ENCODE measurements at regions not wholly inside any gene's neighbourhood (a gene's known extent, or its start where the extent isn't known, plus 50 kb on each side); places are given as distances from the start of the nearest gene placed in this dataset.
A peak's percentile ranks its signal among the peaks of the same experiment; 100 is the strongest.

DNA sequence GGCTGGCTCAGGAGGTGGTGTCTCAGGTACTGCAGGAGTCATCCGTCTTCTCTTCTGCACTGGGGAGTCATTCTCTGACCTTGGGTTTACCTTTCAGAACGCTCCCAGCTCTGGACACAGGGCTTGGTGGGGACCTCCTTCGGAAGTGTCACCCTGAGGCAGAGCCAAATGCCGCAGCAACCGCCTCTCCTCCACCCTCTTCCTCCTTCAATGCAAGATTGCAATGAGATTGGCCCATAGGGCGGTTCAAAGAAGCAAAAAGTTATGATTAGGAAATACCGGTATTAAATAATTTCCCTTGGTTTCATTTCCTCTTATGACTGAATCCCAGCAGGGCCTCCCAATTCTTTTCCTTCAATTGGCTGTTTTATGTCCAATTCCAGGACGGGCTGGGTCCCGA lies 178.8 kb downstream of the ACKR3 start:
- no peak for DNase-seq

- no peak for DNase-seq
Observed at GRCh38 chr2:236748801-236749200, 179.2 kb downstream of the ACKR3 start.

GRCh38 chr2:236749346-236749745 lies 179.7 kb downstream of the ACKR3 start:
- no peak for DNase-seq

DNA sequence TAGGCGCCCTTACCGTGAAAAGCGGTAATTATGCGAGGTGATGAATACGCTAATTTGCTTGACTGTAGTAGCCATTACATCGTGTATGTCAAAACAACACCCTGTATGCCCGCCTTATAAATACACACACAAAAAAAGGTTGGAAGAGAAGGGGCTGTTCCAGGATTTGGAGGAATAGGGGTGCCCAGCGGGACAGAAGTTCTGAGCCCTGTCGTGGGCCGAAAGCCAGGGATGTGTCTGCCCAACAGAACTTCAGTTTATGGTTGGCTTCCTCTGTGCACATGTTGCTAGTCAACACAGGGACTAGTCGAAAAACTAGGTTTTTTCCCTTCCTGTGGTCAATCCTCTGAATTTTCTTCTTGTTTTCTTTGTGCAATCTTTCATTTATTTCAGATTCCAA lies 182.5 kb downstream of the ACKR3 start:
- DNase-seq = no peak

DNA sequence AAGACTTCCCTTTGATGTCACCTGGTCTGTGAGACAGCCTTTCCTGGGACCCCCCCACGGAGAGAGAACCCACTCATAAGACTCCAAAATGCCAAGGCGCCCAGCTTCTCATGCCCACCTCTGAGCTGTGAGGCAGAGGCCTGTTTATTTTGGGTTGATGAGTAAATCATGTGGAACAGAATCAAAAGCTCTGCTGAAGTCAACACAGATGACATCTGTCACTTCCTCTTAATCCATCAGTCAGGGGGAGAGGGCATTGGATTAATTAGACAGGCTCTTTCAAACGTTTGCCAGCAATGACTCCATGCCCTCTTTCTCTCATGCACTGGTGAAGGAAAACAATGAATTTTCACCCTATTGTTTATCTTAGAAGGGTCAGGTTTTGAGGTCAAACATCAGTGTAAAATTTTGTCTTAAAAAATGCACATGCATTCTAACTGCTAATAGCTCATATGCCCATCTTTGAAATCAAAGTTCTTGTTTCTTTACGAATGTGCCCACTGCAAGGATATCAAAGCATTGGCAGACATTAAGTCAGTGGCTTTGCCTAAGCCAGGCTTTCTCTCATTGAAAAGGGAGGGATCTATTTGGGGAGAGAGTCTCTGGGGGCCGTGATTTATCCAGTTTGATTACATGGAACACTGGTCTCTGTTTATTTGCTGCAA lies 184.1 kb downstream of the ACKR3 start:
- DNase-seq = peak; percentile 86

DNA sequence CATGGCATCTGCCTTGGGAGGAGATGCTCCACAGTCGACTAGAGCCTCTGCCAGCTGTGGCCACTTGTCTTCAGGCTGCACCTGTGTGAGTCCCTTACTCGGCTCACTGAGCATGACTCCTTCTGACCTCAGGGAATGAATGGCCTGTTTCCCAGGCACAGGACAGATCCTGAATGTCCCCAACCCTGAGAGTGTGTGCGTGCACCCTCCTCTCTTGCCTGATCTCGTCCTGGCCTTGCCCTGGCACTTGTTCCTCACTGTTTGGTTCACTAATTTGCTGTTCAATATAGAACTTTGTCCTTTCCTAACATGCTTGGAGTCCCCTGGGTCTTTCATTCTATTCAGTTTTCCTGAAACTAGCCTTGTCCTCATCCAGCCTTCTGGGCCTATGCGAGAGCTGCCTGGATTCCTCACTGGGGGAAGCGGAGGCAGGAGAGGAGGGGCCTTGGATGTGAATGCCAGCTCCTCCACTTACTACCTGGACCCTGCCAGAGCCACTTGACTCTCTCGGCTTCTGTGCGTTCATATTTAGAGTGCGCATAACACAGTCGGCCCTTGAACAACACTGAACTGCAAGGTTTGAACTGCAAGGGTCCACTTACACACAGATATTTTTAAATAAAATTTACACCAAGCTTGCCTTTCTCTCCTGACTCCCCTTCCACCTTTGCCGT lies 184.8 kb downstream of the ACKR3 start:
- DNase-seq = peak; percentile 93

GRCh38 chr2:236755278-236755840 lies 185.7 kb downstream of the ACKR3 start:
- no peak for DNase-seq

DNA sequence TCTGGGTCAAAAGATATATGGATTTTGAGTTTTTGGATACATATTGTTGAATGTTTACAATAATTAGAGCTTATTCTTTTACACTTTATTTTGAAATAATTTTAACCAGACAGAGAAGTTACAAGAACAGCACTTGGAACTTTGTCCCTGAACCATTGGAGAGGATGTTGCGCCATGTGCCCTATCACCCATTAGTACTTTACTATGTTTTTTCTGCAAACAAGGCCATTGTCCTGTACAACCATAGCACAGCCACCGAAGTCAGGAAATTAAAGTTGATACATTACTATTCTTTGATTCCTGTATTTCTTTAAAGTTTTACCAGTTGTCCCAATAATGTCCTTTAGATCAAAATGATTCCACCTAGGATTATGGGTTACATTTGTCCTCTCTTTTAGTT lies 188.8 kb downstream of the ACKR3 start:
- no peak for DNase-seq

- no peak for DNase-seq
Observed at GRCh38 chr2:236760246-236760645, 190.6 kb downstream of the ACKR3 start.

DNA sequence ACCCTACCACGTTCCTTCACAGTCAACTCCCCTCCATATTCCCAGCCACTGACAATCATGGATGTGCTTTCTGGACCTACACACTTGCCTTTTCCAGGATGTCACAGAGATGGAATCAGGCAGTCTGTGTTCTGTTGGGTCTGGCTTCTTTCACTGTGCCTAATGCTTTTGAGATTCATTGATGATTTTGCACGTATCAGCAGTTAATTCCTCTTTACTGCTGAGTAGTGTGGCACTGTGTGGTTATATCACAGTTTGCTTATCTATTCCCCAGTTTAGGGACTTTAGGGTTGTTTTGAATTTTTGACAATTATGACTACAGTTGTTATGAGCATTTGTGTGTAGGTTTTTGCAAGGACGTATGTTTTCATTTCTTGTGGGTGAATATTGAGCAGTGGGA lies 191.7 kb downstream of the ACKR3 start:
- no peak for DNase-seq

GRCh38 chr2:236762628-236763027 lies 193.0 kb downstream of the ACKR3 start:
- DNase-seq = no peak

GRCh38 chr2:236763857-236764256 lies 194.2 kb downstream of the ACKR3 start:
- no peak for DNase-seq

GRCh38 chr2:236764716-236765115 lies 195.1 kb downstream of the ACKR3 start:
- DNase-seq = no peak

DNA sequence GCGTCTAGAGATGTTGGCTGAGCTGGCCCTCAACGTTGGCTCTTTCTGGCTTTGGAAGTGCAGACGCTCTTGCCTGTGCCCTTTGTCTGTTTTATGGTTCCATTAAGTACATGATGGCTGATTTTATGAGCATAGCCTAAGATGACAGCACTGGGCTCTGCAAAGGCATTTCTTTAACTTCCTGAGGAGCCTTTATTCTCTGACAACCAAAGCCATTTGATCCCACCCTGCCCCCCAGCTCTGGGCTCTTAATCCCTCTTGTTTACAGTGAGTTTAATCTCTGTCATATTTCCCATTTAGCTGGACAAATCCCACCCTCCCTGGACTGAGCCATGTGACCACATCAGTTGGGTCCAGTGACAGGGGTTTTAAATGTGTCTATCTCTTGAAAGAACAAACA lies 195.9 kb downstream of the ACKR3 start:
- no peak for DNase-seq

DNA sequence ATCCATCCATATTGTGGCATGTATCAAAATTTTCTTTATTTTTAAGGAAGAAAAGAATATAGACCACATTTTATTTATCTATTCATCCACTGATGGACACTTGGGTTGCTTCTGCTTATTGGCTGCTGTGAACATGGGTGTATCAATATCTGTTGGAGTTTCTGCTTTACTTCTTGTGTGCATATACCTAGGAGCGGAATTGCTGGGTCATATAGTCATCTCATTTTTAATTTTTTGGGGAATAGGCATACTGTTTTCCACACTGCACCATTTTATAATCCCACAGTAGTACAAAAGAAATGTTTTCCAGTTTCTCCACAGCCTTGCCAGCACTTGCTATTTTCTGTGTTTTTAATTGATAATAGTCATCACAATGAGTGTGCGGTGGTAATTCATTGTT lies 197.2 kb downstream of the ACKR3 start:
- no peak for DNase-seq

- no peak for DNase-seq
Observed at GRCh38 chr2:236767941-236768340, 198.3 kb downstream of the ACKR3 start.

DNA sequence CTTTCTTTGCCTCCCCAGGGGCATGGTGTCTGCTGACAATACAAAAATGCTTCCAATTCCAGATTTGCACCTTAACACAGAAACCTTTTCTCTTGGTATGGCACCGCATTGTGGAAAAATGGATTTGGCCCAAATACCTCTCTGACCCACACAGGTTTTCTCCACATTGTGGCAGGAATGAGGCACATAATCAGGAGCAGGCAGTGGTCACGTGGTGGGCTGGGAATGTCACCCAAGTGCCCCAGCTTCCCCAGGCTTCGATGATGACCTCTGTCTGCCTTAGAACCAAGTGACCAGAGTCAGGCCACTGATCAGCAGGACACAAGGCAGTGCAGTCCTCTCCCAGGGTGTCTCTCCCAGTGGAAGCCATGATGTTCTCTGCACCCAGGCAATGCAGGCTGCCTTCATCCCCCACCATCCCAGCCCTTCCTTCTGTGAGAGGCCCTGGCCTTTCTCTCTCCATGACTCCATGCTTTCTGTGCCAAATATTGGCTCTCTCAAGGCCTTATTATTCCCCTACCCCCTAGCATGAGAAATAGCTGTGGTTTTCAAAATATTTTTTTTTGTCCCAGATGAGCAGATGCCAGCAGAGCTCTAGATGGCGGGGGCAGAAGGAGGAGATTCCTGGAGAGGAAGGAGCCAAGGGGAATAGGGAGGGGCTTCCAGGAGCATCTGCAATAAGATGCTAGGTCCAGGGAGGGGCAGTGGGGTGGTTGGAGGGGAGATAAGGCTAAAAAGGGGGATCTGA lies 198.9 kb downstream of the ACKR3 start:
- no peak for DNase-seq

DNA sequence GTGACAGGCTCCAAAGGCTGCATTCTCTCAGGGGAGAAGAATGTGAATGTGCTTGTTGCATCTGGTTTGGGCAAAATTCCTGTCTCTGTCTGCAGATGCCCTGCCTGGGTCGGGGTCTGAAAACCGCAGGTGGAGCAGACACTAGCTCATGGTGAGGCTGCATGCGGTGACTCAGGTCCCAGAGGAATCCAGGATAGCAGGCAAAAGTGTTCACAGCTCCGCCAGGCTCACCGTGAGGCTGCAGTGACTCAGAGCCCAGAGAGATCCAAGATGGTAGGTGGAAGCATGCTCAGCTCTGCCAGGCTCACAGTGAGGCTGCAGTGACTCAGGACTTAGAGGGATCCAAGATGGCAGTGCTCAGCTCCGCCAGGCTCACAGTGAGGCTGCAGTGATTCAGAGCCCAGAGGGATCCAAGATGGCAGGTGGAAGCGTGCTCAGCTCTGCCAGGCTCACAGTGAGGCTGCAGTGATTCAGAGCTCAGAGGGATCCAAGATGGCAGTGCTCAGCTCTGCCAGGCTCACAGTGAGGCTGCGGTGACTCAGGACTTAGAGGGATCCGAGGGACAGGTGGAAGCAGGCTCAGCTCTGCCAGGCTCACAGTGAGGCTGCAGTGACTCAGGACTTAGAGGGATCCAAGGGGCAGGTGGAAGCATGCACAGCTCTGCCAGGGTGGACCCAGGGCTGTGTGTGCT lies 200.5 kb downstream of the ACKR3 start:
- DNase-seq = no peak

- no peak for DNase-seq
Observed at GRCh38 chr2:236772220-236772837, 202.7 kb downstream of the ACKR3 start.

- DNase-seq = no peak
Observed at GRCh38 chr2:236773206-236773605, 203.6 kb downstream of the ACKR3 start.

DNA sequence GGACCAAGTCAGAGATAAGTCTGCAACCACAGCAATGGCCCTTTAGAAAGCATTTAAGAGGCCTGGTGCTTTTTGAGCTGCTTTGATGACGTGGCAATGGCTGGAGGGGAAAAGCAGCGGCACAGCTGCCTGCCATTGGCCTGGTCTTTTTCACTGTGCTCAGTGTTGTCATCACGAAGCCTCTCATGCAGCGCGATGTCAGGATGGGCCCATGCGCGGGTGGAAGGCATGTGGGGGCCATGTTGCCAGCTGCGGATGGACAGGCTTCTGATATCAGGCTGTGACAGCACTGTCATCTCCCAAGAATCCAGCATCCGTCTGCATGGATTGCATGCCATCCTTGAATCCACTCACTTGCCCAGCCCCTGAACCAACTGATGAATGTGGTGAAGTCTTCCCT lies 204.5 kb downstream of the ACKR3 start:
- DNase-seq = no peak

GRCh38 chr2:236775511-236775910 lies 205.9 kb downstream of the ACKR3 start:
- DNase-seq = no peak

GRCh38 chr2:236776206-236776605 lies 206.6 kb downstream of the ACKR3 start:
- no peak for DNase-seq
